Motor neuron (in vitro differentiated cells): ENCODE measurements at regions not wholly inside any gene's neighbourhood (a gene's known extent, or its start where the extent isn't known, plus 50 kb on each side); places are given as distances from the start of the nearest gene placed in this dataset.
"Not testable (repeated sequence)": the region's sequence is repeated elsewhere in the genome, so short reads cannot be mapped to it uniquely, and the experiment has no call there.

Experiments used
- ATAC-seq, 8 experiments: fragments of 200-7000 bp; cut with Tn5 transposase; replicated peaks in 6 of 8; 2 replicates each; pipeline ENCODE4 v1.8.0; 2021; ENCODE audit warnings: mild to moderate bottlenecking in 8 of 8, moderate library complexity in 8 of 8
- H3K27ac ChIP-seq, 2 donors: fragments of 250-450 bp; sonication (Bioruptor Pico); 2 replicates each; pipeline ENCODE4 v1.9.0; 2021; ENCODE audit warnings: antibody characterized with exemption in 2 of 2, mild to moderate bottlenecking in 2 of 2, moderate library complexity in 1 of 2
- H3K4me1 ChIP-seq, 2 donors: fragments of 250-450 bp; sonication (Bioruptor Pico); replicated peaks in 1 of 2; 2 replicates each; pipeline ENCODE4 v1.6.1; 2021; ENCODE audit warnings: antibody characterized with exemption in 2 of 2, mild to moderate bottlenecking in 2 of 2, moderate library complexity in 1 of 2
- H3K4me3 ChIP-seq, 5 donors: fragments of 250-450 bp; sonication (Bioruptor Pico); 2 replicates each; pipeline ENCODE4 v1.9.0; 2021; ENCODE audit warnings: antibody characterized with exemption in 5 of 5, mild to moderate bottlenecking in 5 of 5, moderate library complexity in 4 of 5
- WGBS, 10 experiments: fragments of 450-650 bp; shearing (Covaris generic); methylation state at CpG; one replicate each; pipeline ENCODE4 v1.0.0; 2022; 5-methylcytosine and 5-hydroxymethylcytosine counted together
- in situ Hi-C, 9 experiments: fragments of 400-800 bp; cut with MboI; loops; one replicate each; pipeline ENCODE4 v1.15.0; 2021; ENCODE audit warnings: low sequenced_read_pairs in 9 of 9, low pct_unique_long_range_greater_than_20kb in 2 of 9; ENCODE audit not compliant: unreplicated experiment in 9 of 9

GRCh38 chr4:9110700-9111099 is 59.5 kb upstream of the FAM90A26 start:
- H3K4me3 ChIP-seq, ATAC-seq, H3K27ac ChIP-seq, H3K4me1 ChIP-seq, in situ Hi-C loops: not testable (repeated sequence)
- no CpG with 5 or more reads among the region's 3 CpGs for WGBS, 10 experiments

DNA sequence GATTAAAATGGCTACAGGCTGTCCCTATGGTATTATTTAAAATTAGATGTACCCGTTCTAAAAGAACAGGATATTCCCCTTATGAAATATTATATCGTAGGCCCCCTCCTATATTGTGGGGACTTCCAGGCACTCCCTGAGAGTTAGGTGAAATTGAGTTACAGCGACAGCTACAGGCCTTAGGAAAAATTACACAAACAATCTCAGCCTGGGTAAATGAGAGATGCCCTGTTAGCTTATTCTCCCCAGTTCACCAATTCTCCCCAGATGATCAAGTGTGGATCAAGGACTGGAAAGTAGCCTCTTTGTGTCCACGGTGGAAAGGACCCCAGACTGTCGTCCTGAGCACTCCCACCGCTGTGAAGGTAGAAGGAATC is 67.1 kb upstream of the FAM90A26 start:
- 20 to 29% methylated on average over 3 to 4 of the region's 6 CpGs; no CpG with 5 or more reads in 8 of the 10 experiments for whole genome bisulfite sequencing, 10 experiments
- ATAC-seq, in situ Hi-C loops: not testable (repeated sequence)

GRCh38 chr4:9102471-9103147 is 67.6 kb upstream of the FAM90A26 start:
- H3K4me3 ChIP-seq, in situ Hi-C loops, H3K4me1 ChIP-seq, H3K27ac ChIP-seq, ATAC-seq: not testable (repeated sequence)
- 0 to 96% (median 47%) methylated on average over 1 to 6 of the region's 22 CpGs; no CpG with 5 or more reads in 3 of the 10 experiments for WGBS, 10 experiments

More for the DNA sequence above, 67.1 kb upstream of the FAM90A26 start:
- not testable (repeated sequence) for H3K27ac ChIP-seq, H3K4me3 ChIP-seq, H3K4me1 ChIP-seq

- ATAC-seq, H3K4me3 ChIP-seq, H3K27ac ChIP-seq, in situ Hi-C loops, H3K4me1 ChIP-seq: not testable (repeated sequence)
- 40% methylated on average over 1 of the region's 5 CpGs; no CpG with 5 or more reads in 9 of the 10 experiments for WGBS, 10 experiments
These were observed 73.9 kb upstream of the FAM90A26 start for GRCh38 chr4:9096330-9096729.

GRCh38 chr4:9078796-9079195 is 91.4 kb upstream of the FAM90A26 start:
- H3K4me3 ChIP-seq, ATAC-seq, H3K4me1 ChIP-seq, in situ Hi-C loops, H3K27ac ChIP-seq: not testable (repeated sequence)
- WGBS, 10 experiments, result 0 to 100% (median 80%) methylated on average over 1 to 6 of the region's 15 CpGs; no CpG with 5 or more reads in 6 of the 10 experiments

GRCh38 chr4:9076974-9077373 is 93.2 kb upstream of the FAM90A26 start:
- ATAC-seq, H3K4me3 ChIP-seq, in situ Hi-C loops, H3K4me1 ChIP-seq, H3K27ac ChIP-seq: not testable (repeated sequence)
- WGBS, 10 experiments, result 0 to 83% (median 40%) methylated on average over 1 to 3 of the region's 3 CpGs; no CpG with 5 or more reads in 6 of the 10 experiments

- in situ Hi-C loops, H3K27ac ChIP-seq, H3K4me3 ChIP-seq, H3K4me1 ChIP-seq, ATAC-seq: not testable (repeated sequence)
- WGBS, 10 experiments, result 100% methylated on average over 1 of the region's 2 CpGs; no CpG with 5 or more reads in 9 of the 10 experiments
These were observed 93.7 kb upstream of the FAM90A26 start for GRCh38 chr4:9076486-9076885.

DNA sequence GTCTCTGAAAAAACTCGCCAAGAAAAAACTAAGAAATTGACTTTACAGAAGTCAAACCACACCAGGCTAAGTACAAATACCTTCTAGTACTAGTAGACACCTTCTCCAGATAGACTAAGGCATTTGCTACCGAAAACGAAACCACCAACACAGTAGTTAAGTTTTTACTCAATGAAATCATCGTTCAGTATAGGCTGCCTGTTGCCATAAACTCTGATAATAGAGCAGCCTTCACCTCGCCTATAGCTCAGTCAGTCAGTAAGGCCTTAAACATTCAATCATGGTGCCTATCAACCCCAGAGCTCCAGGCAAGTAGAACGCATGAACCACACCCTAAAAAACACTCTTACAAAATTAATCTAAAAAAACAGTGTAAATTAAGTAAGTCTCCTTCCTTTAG is 96.8 kb upstream of the FAM90A26 start:
- H3K4me3 ChIP-seq, ATAC-seq, H3K4me1 ChIP-seq, H3K27ac ChIP-seq, in situ Hi-C loops: not testable (repeated sequence)
- WGBS, 10 experiments, result 0 to 70% (median 24%) methylated on average over 1 to 4 of the region's 6 CpGs; no CpG with 5 or more reads in 3 of the 10 experiments

- ATAC-seq, in situ Hi-C loops: not testable (repeated sequence)
- 0 to 82% (median 48%) methylated on average over 1 to 10 of the region's 14 CpGs; no CpG with 5 or more reads in 2 of the 10 experiments for WGBS, 10 experiments
These were observed 97.5 kb upstream of the FAM90A26 start for GRCh38 chr4:9072521-9073220.

GRCh38 chr4:9067923-9068322 is 102.3 kb upstream of the FAM90A26 start:
- in situ Hi-C loops, H3K4me3 ChIP-seq, H3K4me1 ChIP-seq, H3K27ac ChIP-seq, ATAC-seq: not testable (repeated sequence)
- WGBS, 10 experiments, result 17 to 84% (median 63%) methylated on average over 1 to 2 of the region's 2 CpGs; no CpG with 5 or more reads in 5 of the 10 experiments

More at GRCh38 chr4:9072521-9073220, 97.5 kb upstream of the FAM90A26 start:
- H3K4me1 ChIP-seq, H3K4me3 ChIP-seq, H3K27ac ChIP-seq: not testable (repeated sequence)

DNA sequence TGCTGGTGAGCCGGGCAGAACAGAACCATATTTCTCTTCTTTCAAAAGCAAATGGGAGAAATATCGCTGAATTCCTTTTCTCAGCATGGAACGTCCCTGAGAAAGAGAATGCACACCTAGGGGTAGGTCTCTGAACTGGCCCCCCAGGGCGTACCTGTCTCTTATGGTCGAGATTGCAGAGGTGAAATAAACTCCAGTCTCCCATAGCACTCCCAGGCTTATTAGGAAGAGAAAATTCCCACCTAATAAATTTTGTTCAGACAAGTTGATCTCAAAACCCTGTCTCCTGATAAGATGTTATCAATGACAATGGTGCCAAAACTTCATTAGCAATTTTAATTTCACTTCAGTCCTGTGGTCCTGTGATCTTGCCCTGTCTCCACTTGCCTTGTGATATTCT is 106.6 kb upstream of the FAM90A26 start:
- H3K4me1 ChIP-seq, H3K27ac ChIP-seq, in situ Hi-C loops, ATAC-seq, H3K4me3 ChIP-seq: not testable (repeated sequence)
- WGBS, 10 experiments, result 27 to 100% (median 69%) methylated on average over 1 to 3 of the region's 5 CpGs; no CpG with 5 or more reads in 5 of the 10 experiments

DNA sequence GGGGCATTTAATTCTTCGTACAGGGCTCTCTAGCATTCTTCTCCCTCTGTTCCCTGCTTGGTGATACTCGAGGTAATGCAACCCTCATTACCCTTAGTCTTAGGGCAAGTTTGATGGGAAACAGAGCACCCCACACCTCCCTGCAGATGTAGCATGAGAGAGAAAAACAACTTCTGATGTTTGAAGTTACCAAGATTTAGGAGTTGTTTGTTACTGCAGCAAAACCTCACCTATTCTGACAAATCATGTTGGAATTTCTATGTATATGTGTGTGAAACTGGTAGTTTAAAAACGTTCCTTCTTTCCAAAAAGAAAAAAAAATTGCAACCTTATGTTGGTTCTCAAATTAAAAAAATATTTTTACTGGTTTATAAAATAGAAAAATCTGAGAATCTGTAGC is 145.3 kb upstream of the FAM90A26 start:
- in situ Hi-C loops, H3K4me1 ChIP-seq, H3K4me3 ChIP-seq, ATAC-seq, H3K27ac ChIP-seq: not testable (repeated sequence)
- 0 to 40% (median 0%) methylated on average over 1 to 2 of the region's 3 CpGs; no CpG with 5 or more reads in 3 of the 10 experiments for WGBS, 10 experiments

- not testable (repeated sequence) for H3K4me3 ChIP-seq
These were observed 138.2 kb upstream of the HMX1 start for GRCh38 chr4:9009792-9010191.

More at GRCh38 chr4:9009792-9010191, 138.2 kb upstream of the HMX1 start:
- 17 to 100% methylated on average over 1 of the region's 4 CpGs; no CpG with 5 or more reads in 8 of the 10 experiments for WGBS, 10 experiments
- H3K27ac ChIP-seq, H3K4me1 ChIP-seq, ATAC-seq, in situ Hi-C loops: not testable (repeated sequence)
